ENCODE measurements at regions not wholly inside any gene's neighbourhood (a gene's known extent, or its start where the extent isn't known, plus 50 kb on each side); places are given as distances from the start of the nearest gene placed in this dataset.

DNA sequence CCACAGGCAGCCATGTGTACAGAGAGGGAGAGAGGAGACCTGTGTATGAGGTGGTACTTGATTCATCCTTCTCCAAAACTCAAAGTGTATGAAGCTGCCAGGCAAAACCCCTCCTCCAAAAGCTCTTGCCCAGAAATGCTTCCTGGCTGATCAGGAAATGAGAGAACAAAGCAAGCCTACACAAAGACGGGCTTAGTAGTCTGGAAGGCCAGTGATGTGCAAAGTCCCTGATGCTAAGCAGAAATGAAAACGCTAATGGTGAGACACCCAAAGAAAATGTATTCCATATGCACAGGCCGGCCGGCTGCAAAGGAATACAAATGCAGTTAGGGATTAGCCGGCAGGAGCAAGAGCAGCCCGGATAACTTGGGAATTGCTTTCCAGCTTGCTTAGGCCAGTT is 234.9 kb upstream of the CADM1 start:
- TF ChIP-seq, protein P1, sequence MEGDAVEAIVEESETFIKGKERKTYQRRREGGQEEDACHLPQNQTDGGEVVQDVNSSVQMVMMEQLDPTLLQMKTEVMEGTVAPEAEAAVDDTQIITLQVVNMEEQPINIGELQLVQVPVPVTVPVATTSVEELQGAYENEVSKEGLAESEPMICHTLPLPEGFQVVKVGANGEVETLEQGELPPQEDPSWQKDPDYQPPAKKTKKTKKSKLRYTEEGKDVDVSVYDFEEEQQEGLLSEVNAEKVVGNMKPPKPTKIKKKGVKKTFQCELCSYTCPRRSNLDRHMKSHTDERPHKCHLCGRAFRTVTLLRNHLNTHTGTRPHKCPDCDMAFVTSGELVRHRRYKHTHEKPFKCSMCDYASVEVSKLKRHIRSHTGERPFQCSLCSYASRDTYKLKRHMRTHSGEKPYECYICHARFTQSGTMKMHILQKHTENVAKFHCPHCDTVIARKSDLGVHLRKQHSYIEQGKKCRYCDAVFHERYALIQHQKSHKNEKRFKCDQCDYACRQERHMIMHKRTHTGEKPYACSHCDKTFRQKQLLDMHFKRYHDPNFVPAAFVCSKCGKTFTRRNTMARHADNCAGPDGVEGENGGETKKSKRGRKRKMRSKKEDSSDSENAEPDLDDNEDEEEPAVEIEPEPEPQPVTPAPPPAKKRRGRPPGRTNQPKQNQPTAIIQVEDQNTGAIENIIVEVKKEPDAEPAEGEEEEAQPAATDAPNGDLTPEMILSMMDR (IDR thresholded peaks at IDR 0.05): no peak
- TF ChIP-seq POLR2A (IDR thresholded peaks at IDR 0.05): no peak
- no peak for TF ChIP-seq EP300 (IDR thresholded peaks at IDR 0.05)
